ENCODE measurements at regions not wholly inside any gene's neighbourhood (a gene's known extent, or its start where the extent isn't known, plus 50 kb on each side); places are given as distances from the start of the nearest gene placed in this dataset.

DNA sequence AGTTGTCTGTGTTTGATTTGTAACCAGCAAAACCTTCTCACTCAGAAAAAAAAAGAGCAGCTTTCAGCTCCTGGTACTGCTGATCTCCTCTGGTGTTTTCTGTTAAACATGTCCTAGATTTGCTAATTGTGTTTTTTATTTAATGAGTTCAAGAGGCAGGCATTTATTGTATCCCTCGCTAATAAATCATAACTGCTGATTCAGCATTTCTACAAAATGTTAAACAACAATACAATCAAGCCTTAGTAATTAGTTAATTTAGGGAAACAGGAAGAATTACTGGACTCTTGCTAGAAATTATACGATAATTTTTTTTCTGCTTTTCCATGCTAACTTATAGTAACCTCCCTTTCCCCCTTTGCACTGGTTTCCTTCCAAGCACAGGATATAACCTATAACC is 66.8 kb upstream of the NRP1 start:
- H3K9me3 ChIP-seq (replicated peaks in 1 of 2; ENCODE audit: control insufficient read depth in 1 of 2, insufficient read depth in 1 of 2, low read length in 2 of 2), result peaks cover 2 to 14% of the 10 kb centered on the region in 2 donors
- Mint-ChIP-seq H3K4me3 (no peak overlapping the region), H3K27me3 (ENCODE audit: low read depth in 3 of 3) (peaks cover 3 to 13% (median 6%) of the 10 kb centered on the region in 3 donors), H3K27ac (no peak overlapping the region), H3K4me1 (no peaks in the 10 kb centered on the region), H3K36me3 (no peaks in the 10 kb centered on the region), H3K9me3 (peaks cover 0 to 14% (median 9%) of the 10 kb centered on the region in 7 donors)
- H3K36me3 ChIP-seq (replicated peaks in 1 of 2; ENCODE audit: control insufficient read depth in 1 of 2, insufficient read depth in 2 of 2, low read length in 2 of 2), result no peaks in the 10 kb centered on the region
- H4K20me1 ChIP-seq (ENCODE audit: insufficient read depth, low read length), result no peaks in the 10 kb centered on the region
- peaks cover 0 to 5% of the 10 kb centered on the region in 2 donors for H3K27me3 ChIP-seq (ENCODE audit: control insufficient read depth in 2 of 2, insufficient read depth in 2 of 2, low read length in 2 of 2)
- WGBS (ENCODE audit: insufficient coverage), result no CpG with 5 or more reads among the region's 2 CpGs
- intact Hi-C loops (cut with micrococcal nuclease), result no loop called here
- H2AFZ ChIP-seq (ENCODE audit: insufficient read depth, low read depth, low read length, poor library complexity, severe bottlenecking), result no peak overlapping the region
- no peak overlapping the region for H3K4me2 ChIP-seq (replicated peaks; ENCODE audit: extremely low read depth, low read length, poor library complexity, severe bottlenecking)
- TF ChIP-seq, protein P1, sequence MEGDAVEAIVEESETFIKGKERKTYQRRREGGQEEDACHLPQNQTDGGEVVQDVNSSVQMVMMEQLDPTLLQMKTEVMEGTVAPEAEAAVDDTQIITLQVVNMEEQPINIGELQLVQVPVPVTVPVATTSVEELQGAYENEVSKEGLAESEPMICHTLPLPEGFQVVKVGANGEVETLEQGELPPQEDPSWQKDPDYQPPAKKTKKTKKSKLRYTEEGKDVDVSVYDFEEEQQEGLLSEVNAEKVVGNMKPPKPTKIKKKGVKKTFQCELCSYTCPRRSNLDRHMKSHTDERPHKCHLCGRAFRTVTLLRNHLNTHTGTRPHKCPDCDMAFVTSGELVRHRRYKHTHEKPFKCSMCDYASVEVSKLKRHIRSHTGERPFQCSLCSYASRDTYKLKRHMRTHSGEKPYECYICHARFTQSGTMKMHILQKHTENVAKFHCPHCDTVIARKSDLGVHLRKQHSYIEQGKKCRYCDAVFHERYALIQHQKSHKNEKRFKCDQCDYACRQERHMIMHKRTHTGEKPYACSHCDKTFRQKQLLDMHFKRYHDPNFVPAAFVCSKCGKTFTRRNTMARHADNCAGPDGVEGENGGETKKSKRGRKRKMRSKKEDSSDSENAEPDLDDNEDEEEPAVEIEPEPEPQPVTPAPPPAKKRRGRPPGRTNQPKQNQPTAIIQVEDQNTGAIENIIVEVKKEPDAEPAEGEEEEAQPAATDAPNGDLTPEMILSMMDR (IDR thresholded peaks at IDR 0.05), result no peak
- no peak overlapping the region for H3K4me3 ChIP-seq (replicated peaks in 1 of 3; ENCODE audit: low read depth in 2 of 3, low read length in 3 of 3)
- no peaks in the 10 kb centered on the region for H3K79me2 ChIP-seq (ENCODE audit: insufficient read depth, low read length)
- H3K27ac ChIP-seq (ENCODE audit: low read depth in 1 of 2, low read length in 2 of 2), result no peak overlapping the region
- no peak overlapping the region for H3K9ac ChIP-seq (ENCODE audit: insufficient read depth, low read length, poor library complexity, severe bottlenecking)
- H3K4me1 ChIP-seq (ENCODE audit: control insufficient read depth in 1 of 2, insufficient read depth in 2 of 2, low read length in 2 of 2), result no peaks in the 10 kb centered on the region
- no peak for DNase-seq

DNA sequence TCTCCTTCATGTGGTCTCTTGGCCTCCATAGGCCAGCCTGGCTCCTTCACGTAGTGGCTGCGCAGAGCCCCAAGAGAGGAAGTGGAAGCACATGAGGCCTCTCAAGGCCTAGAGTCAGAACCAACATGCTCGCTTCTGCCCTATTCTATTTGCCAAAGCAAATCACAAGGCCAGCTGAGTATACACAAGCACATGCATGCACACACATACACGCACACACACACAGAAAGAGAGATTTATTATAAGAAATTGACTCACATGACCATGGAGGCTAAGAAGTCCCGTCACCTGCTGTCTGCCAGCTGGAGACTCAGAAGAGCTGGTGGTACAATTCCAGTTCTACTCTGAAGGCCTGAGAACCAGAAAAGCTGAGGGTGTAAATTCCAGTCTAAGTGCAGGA is 64.3 kb upstream of the NRP1 start:
- peaks cover 0 to 2% of the 10 kb centered on the region in 2 donors for H3K27me3 ChIP-seq (ENCODE audit: control insufficient read depth in 2 of 2, insufficient read depth in 2 of 2, low read length in 2 of 2)
- H2AFZ ChIP-seq (ENCODE audit: insufficient read depth, low read depth, low read length, poor library complexity, severe bottlenecking), result no peak overlapping the region
- H3K36me3 Mint-ChIP-seq, result no peaks in the 10 kb centered on the region
- H3K9me3 ChIP-seq (replicated peaks in 1 of 2; ENCODE audit: control insufficient read depth in 1 of 2, insufficient read depth in 1 of 2, low read length in 2 of 2), result peaks cover 2 to 15% of the 10 kb centered on the region in 2 donors
- WGBS (ENCODE audit: insufficient coverage), result 92% methylated on average over 2 of the region's 5 CpGs
- H3K27me3 Mint-ChIP-seq (ENCODE audit: low read depth in 3 of 3), result peaks cover 3 to 8% (median 6%) of the 10 kb centered on the region in 3 donors
- H3K79me2 ChIP-seq (ENCODE audit: insufficient read depth, low read length), result no peaks in the 10 kb centered on the region
- no peak overlapping the region for H3K27ac ChIP-seq (ENCODE audit: low read depth in 1 of 2, low read length in 2 of 2)
- TF ChIP-seq, protein P1 (IDR thresholded peaks at IDR 0.05), result no peak
- H3K4me2 ChIP-seq (replicated peaks; ENCODE audit: extremely low read depth, low read length, poor library complexity, severe bottlenecking), result no peak overlapping the region
- no peaks in the 10 kb centered on the region for H3K4me1 Mint-ChIP-seq
- H3K4me3 ChIP-seq (replicated peaks in 1 of 3; ENCODE audit: low read depth in 2 of 3, low read length in 3 of 3), result no peak overlapping the region
- H3K4me3 Mint-ChIP-seq, result no peak overlapping the region
- H3K9ac ChIP-seq (ENCODE audit: insufficient read depth, low read length, poor library complexity, severe bottlenecking), result no peak overlapping the region
- H3K27ac Mint-ChIP-seq, result no peak overlapping the region
- DNase-seq, result no peak
- intact Hi-C loops (cut with micrococcal nuclease), result no loop called here
- H4K20me1 ChIP-seq (ENCODE audit: insufficient read depth, low read length), result no peaks in the 10 kb centered on the region
- peaks cover 0 to 15% (median 9%) of the 10 kb centered on the region in 7 donors for H3K9me3 Mint-ChIP-seq
- no peaks in the 10 kb centered on the region for H3K36me3 ChIP-seq (replicated peaks in 1 of 2; ENCODE audit: control insufficient read depth in 1 of 2, insufficient read depth in 2 of 2, low read length in 2 of 2)
- no peaks in the 10 kb centered on the region for H3K4me1 ChIP-seq (ENCODE audit: control insufficient read depth in 1 of 2, insufficient read depth in 2 of 2, low read length in 2 of 2)

Data from CD14-positive monocyte (primary cell).